Endothelial cell of umbilical vein (primary cell): ENCODE measurements at regions not wholly inside any gene's neighbourhood (a gene's known extent, or its start where the extent isn't known, plus 50 kb on each side); places are given as distances from the start of the nearest gene placed in this dataset.

Source experiments
- BruUV-seq: library from RNA; stranded (reverse); fragments of 400-500 nt; replicated peaks from 2 replicates; lab custom pipeline; 2021; lab: Mats Ljungman, UMichigan
- CTCF ChIA-PET: fragments of 300-600, 350-600 bp; sonication (Branson Sonifier 250); formaldehyde crosslinking; loops from one replicate; lab custom pipeline; 2021; ENCODE audit warnings: antibody characterized with exemption, inconsistent platforms; lab: Charles Lee
- POLR2A ChIA-PET: fragments of 300-600, 350-600 bp; sonication (Branson Sonifier 250); formaldehyde crosslinking; loops from one replicate; lab custom pipeline; 2021; ENCODE audit warnings: antibody characterized with exemption, inconsistent platforms; lab: Charles Lee
- DNase-seq: peaks from one replicate; pipeline ENCODE4 v3.0.0-alpha.2; 2011; ENCODE audit warnings: low read depth, low spot score
- FAIRE-seq: peaks from 2 replicates; lab custom pipeline; 2011; peaks lifted over from hg19 to GRCh38; lab: Jason Lieb, UNC
- H2AFZ ChIP-seq: 2 replicates; pipeline ENCODE4 v1.6.0; 2012; ENCODE audit warnings: low read depth, low read length, control low read depth, inconsistent platforms
- H3K27ac ChIP-seq: 2 replicates; pipeline ENCODE4 v1.5.1; 2011; ENCODE audit warnings: low read depth, mild to moderate bottlenecking, control low read depth, low read length, moderate library complexity; ENCODE audit not compliant: insufficient read depth
- H3K27me3 ChIP-seq, 2 experiments: 2 replicates each; pipeline versions ENCODE4 v1.6.0 to v1.6.1; 2011; ENCODE audit warnings: low read length in 2 of 2, mixed read lengths in 1 of 2; ENCODE audit not compliant: control insufficient read depth in 2 of 2, insufficient read depth in 2 of 2
- H3K36me3 ChIP-seq, 2 experiments: 2 replicates in 1 of 2; 3 replicates in 1 of 2; pipeline ENCODE4 v1.5.1; 2011; ENCODE audit warnings: low read length in 2 of 2, mild to moderate bottlenecking in 1 of 2, moderate library complexity in 1 of 2; ENCODE audit not compliant: control insufficient read depth in 2 of 2, insufficient read depth in 2 of 2; ENCODE audit errors: extremely low read depth in 1 of 2
- H3K4me1 ChIP-seq: 3 replicates; pipeline ENCODE4 v1.5.1; 2011; ENCODE audit warnings: mild to moderate bottlenecking, low read length; ENCODE audit not compliant: control insufficient read depth, insufficient read depth; ENCODE audit errors: extremely low read depth
- H3K4me2 ChIP-seq: 2 replicates; pipeline ENCODE4 v1.6.1; 2011; ENCODE audit warnings: low read length, control low read depth, mixed read lengths; ENCODE audit not compliant: insufficient read depth
- H3K4me3 ChIP-seq, 3 experiments: fragments of 200-600 bp in 1 of 3; sonication (generic), shearing (Covaris generic) in 1 of 3; replicated peaks in 1 of 3; 2 replicates each; pipeline ENCODE4 v1.5.1; 2011 to 2016; ENCODE audit warnings: control low read depth in 3 of 3, low read length in 3 of 3, mild to moderate bottlenecking in 2 of 3, inconsistent platforms in 1 of 3, low read depth in 1 of 3, moderate library complexity in 1 of 3; ENCODE audit not compliant: insufficient read depth in 1 of 3
- H3K79me2 ChIP-seq: 2 replicates; pipeline ENCODE4 v1.6.0; 2012; ENCODE audit warnings: low read length, inconsistent platforms; ENCODE audit not compliant: control insufficient read depth, insufficient read depth
- H3K9ac ChIP-seq: replicated peaks from 2 replicates; pipeline ENCODE3; 2011; ENCODE audit warnings: low read length, control low read depth; ENCODE audit not compliant: insufficient read depth; ENCODE audit errors: extremely low read depth
- H3K9me1 ChIP-seq: replicated peaks from 3 replicates; pipeline ENCODE4 v1.6.0; 2011; ENCODE audit warnings: mild to moderate bottlenecking, low read length; ENCODE audit not compliant: control insufficient read depth, insufficient read depth; ENCODE audit errors: extremely low read depth
- H3K9me3 ChIP-seq: replicated peaks from 2 replicates; pipeline ENCODE4 v1.5.1; 2012; ENCODE audit warnings: low read length, inconsistent platforms; ENCODE audit not compliant: control insufficient read depth, insufficient read depth
- H4K20me1 ChIP-seq: replicated peaks from 2 replicates; pipeline ENCODE3; 2011; ENCODE audit warnings: mild to moderate bottlenecking, low read length; ENCODE audit not compliant: control insufficient read depth, insufficient read depth; ENCODE audit errors: extremely low read depth
- CTCF ChIP-seq, 2 donors: IDR thresholded peaks; 1 replicate in 1 of 2; 2 replicates in 1 of 2; pipeline ENCODE4 v1.5.1; 2011; ENCODE audit warnings: low read length in 2 of 2, mild to moderate bottlenecking in 2 of 2, moderate library complexity in 2 of 2, control low read depth in 1 of 2, inconsistent platforms in 1 of 2, low read depth in 1 of 2; ENCODE audit not compliant: insufficient read depth in 1 of 2; ENCODE audit errors: extremely low read depth in 1 of 2
- EZH2 ChIP-seq: IDR thresholded peaks from 2 replicates; pipeline ENCODE4 v1.6.1; 2012; ENCODE audit warnings: borderline replicate concordance, low read depth, mild to moderate bottlenecking, moderate library complexity, low read length, inconsistent platforms; ENCODE audit not compliant: severe bottlenecking
- FOS ChIP-seq: IDR thresholded peaks from 2 replicates; pipeline ENCODE4 v1.6.1; 2011; ENCODE audit warnings: mild to moderate bottlenecking, low read length, moderate library complexity, borderline replicate concordance; ENCODE audit not compliant: insufficient read depth
- GATA2 ChIP-seq: IDR thresholded peaks from 2 replicates; pipeline ENCODE4 v1.7.0; 2011; ENCODE audit warnings: low read depth, mild to moderate bottlenecking, moderate library complexity, mixed read lengths, low read length; ENCODE audit not compliant: insufficient read length, insufficient read depth
- JUN ChIP-seq: IDR thresholded peaks from 2 replicates; pipeline ENCODE4 v1.6.1; 2011; ENCODE audit warnings: borderline replicate concordance, low read depth; ENCODE audit not compliant: insufficient read length, insufficient read depth
- MYC ChIP-seq: IDR thresholded peaks from one replicate; pipeline ENCODE4 v1.6.1; 2011; ENCODE audit warnings: mild to moderate bottlenecking, low read depth, low read length
- POLR2A ChIP-seq: IDR thresholded peaks from 2 replicates; pipeline ENCODE4 v1.6.1; 2012; ENCODE audit warnings: low read depth, mild to moderate bottlenecking, control low read depth, low read length
- POLR2AphosphoS5 ChIP-seq: IDR thresholded peaks from 2 replicates; pipeline ENCODE4 v1.6.1; 2012; ENCODE audit warnings: low read depth, mild to moderate bottlenecking, control low read depth, low read length, moderate library complexity; ENCODE audit not compliant: insufficient read depth
- dilution Hi-C: fragments of 300-500 bp; cut with MboI; formaldehyde crosslinking; loops from one replicate; pipeline ENCODE4 v1.15.0; 2019; ENCODE audit warnings: low sequenced_read_pairs; ENCODE audit not compliant: extremely low pct_ligation_motif_present
- intact Hi-C: fragments of 100-400 bp; cut with micrococcal nuclease; formaldehyde crosslinking; loops from one replicate; pipeline ENCODE4 v1.10.0; 2022
- TF ChIP-seq, protein P1 (sequence below): IDR thresholded peaks from 2 replicates; pipeline ENCODE4 v1.6.1; 2011; ENCODE audit not compliant: insufficient read depth, insufficient read length

DNA sequence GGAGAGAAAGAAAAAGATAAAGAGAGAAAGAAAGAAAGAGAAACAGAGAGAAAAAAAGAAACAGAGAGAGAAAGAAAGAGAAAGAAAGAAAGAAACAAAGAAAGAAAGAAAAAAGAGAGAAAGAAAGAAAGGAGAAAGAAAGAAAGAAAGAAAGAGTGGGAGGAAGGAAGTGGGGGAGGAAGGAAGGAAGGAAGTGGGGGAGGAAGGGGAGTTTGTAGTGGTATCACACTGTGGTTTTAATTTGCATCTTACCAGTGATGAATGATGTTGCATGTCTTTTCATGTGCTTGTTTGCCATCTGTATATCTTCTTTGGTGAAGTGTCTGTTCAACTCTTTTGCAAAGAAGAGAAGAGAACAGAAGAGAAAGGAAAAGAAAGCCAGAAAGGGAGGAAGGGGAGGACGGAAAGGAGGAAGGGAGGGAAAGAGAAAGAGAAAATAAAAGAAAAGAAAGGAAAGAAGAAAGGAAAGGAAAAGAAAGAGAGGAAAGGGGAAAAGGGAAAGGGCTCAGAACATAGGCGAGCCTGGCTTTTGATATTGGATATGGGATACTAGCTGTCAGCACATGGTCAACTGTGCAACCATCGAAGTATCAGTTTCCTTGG, 79.2 kb upstream of the FRMD4A start:
- H3K36me3 ChIP-seq, result no peaks in the 10 kb centered on the region
- H2AFZ ChIP-seq, result no peak overlapping the region
- intact Hi-C loops (no loop called here), dilution Hi-C loops (no loop called here)
- no peaks in the 10 kb centered on the region for H3K9me3 ChIP-seq
- peaks cover 12 to 31% of the 10 kb centered on the region in 2 experiments for H3K27me3 ChIP-seq
- ChIA-PET CTCF (no interaction called here), POLR2A (no interaction called here)
- no peaks in the 10 kb centered on the region for H3K79me2 ChIP-seq
- no peak overlapping the region for H3K4me3 ChIP-seq
- no TSS peak for BruUV-seq
- H3K9ac ChIP-seq, result no peak overlapping the region
- no peak overlapping the region for H3K27ac ChIP-seq
- TF ChIP-seq POLR2AphosphoS5 (no peak), CTCF (IDR thresholded peaks at IDR 0.05; ENCODE audit: extremely low read depth in 1 of 2, insufficient read depth in 1 of 2, low read depth in 1 of 2, low read length in 2 of 2) (no peak), POLR2A (no peak), EZH2 (no peak), GATA2 (no peak), JUN (no peak), MYC (no peak), FOS (no peak)
- TF ChIP-seq, protein P1, sequence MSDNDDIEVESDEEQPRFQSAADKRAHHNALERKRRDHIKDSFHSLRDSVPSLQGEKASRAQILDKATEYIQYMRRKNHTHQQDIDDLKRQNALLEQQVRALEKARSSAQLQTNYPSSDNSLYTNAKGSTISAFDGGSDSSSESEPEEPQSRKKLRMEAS, result no peak
- no peaks in the 10 kb centered on the region for H3K4me1 ChIP-seq
- H4K20me1 ChIP-seq, result no peaks in the 10 kb centered on the region
- FAIRE-seq (no peak), DNase-seq (no peak)
- H3K4me2 ChIP-seq, result no peak overlapping the region
- H3K9me1 ChIP-seq, result no peaks in the 10 kb centered on the region
